Heart right ventricle (tissue), 16 donors: ENCODE measurements at regions not wholly inside any gene's neighbourhood (a gene's known extent, or its start where the extent isn't known, plus 50 kb on each side); places are given as distances from the start of the nearest gene placed in this dataset.

Experiments
- ATAC-seq, 8 donors: fragments of 200-7000 bp; cut with Tn5 transposase; one replicate each; pipeline ENCODE4 v1.9.1; 2020; ENCODE audit warnings: mild to moderate bottlenecking in 8 of 8, moderate library complexity in 8 of 8, moderate number of reproducible peaks in 1 of 8
- DNase-seq, 2 donors: peaks; one replicate each; pipeline ENCODE4 v3.0.0-alpha.2; 2020
- H3K27ac ChIP-seq, 10 donors: fragments of 200-600 bp; sonication (generic) in 2 of 10; one replicate each; pipeline versions ENCODE4 v1.5.0 to v1.8.0; 2020 to 2022; ENCODE audit warnings: mild to moderate bottlenecking in 3 of 10
- H3K27me3 ChIP-seq, 7 donors: fragments of 200-600 bp; one replicate each; pipeline ENCODE4 v1.8.0; 2021 to 2022; ENCODE audit warnings: mild to moderate bottlenecking in 2 of 7
- H3K36me3 ChIP-seq, 9 donors: fragments of 200-600 bp; sonication (generic) in 1 of 9; one replicate each; pipeline versions ENCODE4 v1.5.0 to v1.8.0; 2020 to 2022; ENCODE audit warnings: mild to moderate bottlenecking in 2 of 9
- H3K4me1 ChIP-seq, 9 donors: fragments of 200-600 bp; sonication (generic) in 1 of 9; one replicate each; pipeline versions ENCODE4 v1.5.0 to v1.8.0; 2020 to 2022; ENCODE audit warnings: mild to moderate bottlenecking in 4 of 9
- H3K4me3 ChIP-seq, 10 donors: fragments of 200-600 bp; sonication (generic) in 2 of 10; one replicate each; pipeline versions ENCODE4 v1.5.0 to v1.8.0; 2020 to 2022; ENCODE audit warnings: mild to moderate bottlenecking in 7 of 10, moderate library complexity in 2 of 10
- H3K9me3 ChIP-seq, 11 donors: fragments of 200-600 bp in 10 of 11; sonication (generic) in 2 of 11; one replicate each; pipeline versions ENCODE4 v1.5.0 to v1.8.0; 2013 to 2022; ENCODE audit warnings: mild to moderate bottlenecking in 2 of 11, control low read depth in 1 of 11, moderate library complexity in 1 of 11
- WGBS, 2 donors: extraction: QIAGEN DNeasy Blood & Tissue Kit; methylation state at CpG; one replicate each; pipeline ENCODE4 v1.1.7; 2013; ENCODE audit warnings: inconsistent platforms in 1 of 2; 5-methylcytosine and 5-hydroxymethylcytosine counted together
- intact Hi-C, 10 donors: fragments of 100-400 bp; cut with DNase I; formaldehyde crosslinking; loops; one replicate each; pipeline versions ENCODE4 v1.11.1 to v1.14.2; 2022
- TF ChIP-seq, protein P1 (sequence below), 9 donors: fragments of 200-600 bp; sonication (generic) in 2 of 9; IDR thresholded peaks; one replicate each; pipeline versions ENCODE4 v1.5.0 to v1.8.0; 2021 to 2022; ENCODE audit warnings: antibody characterized with exemption in 9 of 9, mild to moderate bottlenecking in 5 of 9, moderate library complexity in 1 of 9
- donor health status: Arrhythmogenic right ventricular cardiomyopathy.
- donor health status: ischemic (EF 13 %, LVEDD 7.1; RV severe dilation, severe dysfunction).
- donor health status: healthy with polysubstance abuse.
- donor health status: DM: no; HTN: yes; CAD: no.
- donor health status: DM: no; HTN: no; CAD: no.
- donor health status: ischemic (EF 25% LVEDD 6.9; RV normal size, moderate dysfunction).
- donor health status: ischemic (EF 25% LVEDD 5.7; RV mildly dilated, moderate dysfunction).
- donor health status: healthy.
- donor health status: DM: yes; HTN: yes; CAD: no.
- donor health status: Ischemic cardiomyopathy.
- donor health status: ischemic (EF 35%, LVEDD 5.7; RV mildly dilated, moderate dysfunction).
- donor health status: nonischemic (EF 11% LVEDD 7.7; RV severe dilation, severe dysfunction).
- donor health status: DM: yes; HTN: yes; CAD: no.
- donor health status: PGD.
- donor health status: ischemic (EF 29% LVEDD 5.4; RV normal size, mild dysfunction).
- donor health status: nonischemic (EF 23%, LVEDD 6.1; RV moderate dilation, normal function).

DNA sequence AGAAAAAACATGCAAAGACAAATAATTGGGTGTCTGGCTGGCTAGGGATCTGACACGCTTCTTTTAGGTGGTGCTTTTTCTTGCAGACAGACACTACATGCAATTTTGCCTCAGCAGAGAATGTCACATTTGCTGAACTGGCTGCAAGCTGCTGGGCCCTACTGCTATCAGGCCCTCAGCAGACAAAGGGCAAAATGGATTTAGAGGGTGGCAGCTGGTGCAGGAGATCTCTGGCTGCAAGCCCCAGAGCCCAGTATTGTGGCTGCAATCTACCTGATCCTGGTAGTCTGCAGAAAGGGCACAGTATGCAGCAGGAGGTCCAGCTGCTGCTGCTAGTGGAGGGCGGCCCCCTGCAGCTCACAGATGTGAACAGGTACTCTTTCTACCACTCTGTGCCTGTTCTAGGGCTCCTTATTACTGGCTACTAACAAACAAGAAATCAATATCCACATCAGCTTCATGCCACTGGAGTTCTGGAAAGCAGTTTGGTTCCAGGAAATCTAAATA is 796.7 kb upstream of the CELF4 start:
- Histone ChIP-seq H3K4me1 (no peaks in the 10 kb centered on the region), H3K4me3 (no peak overlapping the region), H3K27me3 (no peaks in the 10 kb centered on the region), H3K27ac (no peak overlapping the region), H3K9me3 (no peaks in the 10 kb centered on the region), H3K36me3 (no peaks in the 10 kb centered on the region)
- intact Hi-C loops = loop anchor here in 1 of 10 donors (10.0 kb wide), 1 partner anchor 62 kb away; no protein-coding TSS in a partner anchor
- 88 to 89% methylated on average over 2 of the region's 2 CpGs for WGBS, 2 donors
- TF ChIP-seq, protein P1, sequence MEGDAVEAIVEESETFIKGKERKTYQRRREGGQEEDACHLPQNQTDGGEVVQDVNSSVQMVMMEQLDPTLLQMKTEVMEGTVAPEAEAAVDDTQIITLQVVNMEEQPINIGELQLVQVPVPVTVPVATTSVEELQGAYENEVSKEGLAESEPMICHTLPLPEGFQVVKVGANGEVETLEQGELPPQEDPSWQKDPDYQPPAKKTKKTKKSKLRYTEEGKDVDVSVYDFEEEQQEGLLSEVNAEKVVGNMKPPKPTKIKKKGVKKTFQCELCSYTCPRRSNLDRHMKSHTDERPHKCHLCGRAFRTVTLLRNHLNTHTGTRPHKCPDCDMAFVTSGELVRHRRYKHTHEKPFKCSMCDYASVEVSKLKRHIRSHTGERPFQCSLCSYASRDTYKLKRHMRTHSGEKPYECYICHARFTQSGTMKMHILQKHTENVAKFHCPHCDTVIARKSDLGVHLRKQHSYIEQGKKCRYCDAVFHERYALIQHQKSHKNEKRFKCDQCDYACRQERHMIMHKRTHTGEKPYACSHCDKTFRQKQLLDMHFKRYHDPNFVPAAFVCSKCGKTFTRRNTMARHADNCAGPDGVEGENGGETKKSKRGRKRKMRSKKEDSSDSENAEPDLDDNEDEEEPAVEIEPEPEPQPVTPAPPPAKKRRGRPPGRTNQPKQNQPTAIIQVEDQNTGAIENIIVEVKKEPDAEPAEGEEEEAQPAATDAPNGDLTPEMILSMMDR (IDR thresholded peaks at IDR 0.05) = no peak
- DNase-seq = no peak
- no peak for ATAC-seq

DNA sequence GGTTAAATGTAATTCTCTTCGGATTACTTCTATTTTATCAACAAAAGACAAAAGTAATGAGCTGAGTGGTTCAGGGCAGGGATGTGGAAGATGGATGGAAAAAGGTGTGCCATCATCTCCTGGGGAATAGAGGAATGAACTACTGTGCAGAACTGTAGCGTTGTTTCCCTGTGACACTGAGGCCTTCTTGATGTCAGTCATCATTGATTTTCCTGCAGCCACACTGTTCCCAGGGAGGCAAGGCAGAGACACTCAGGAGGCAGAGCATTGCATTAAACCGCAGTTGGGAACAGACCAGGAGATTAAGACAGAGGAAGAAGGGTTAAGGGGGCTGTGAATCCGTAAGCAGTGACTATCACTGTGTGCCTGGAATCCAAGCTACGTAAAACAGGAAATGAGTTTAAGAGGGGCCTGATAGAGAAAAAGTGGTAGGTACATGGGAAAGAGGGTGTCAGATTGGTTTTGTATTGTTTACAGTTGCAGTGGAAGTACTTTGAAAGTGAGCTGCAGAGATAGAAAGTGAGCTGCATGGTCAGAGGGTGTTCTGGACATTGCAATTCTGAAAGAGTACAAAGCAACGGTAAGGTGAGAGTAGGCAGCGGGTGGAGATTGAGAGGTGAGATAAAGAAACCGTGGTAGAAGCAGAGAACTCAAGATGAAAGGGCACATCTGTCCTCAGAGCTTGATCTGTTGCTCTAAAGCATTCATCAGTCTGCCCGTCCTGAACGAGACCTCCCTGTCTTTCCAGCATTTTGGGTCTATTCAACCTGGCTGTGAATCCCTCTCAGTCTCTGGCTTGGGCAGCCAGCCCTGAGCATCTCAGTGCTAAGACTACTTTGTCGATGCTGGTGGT is 793.4 kb upstream of the CELF4 start:
- DNase-seq (no peak), ATAC-seq (no peak)
- Histone ChIP-seq H3K4me1 (no peaks in the 10 kb centered on the region), H3K9me3 (no peaks in the 10 kb centered on the region), H3K36me3 (no peaks in the 10 kb centered on the region), H3K27ac (no peak overlapping the region), H3K4me3 (no peak overlapping the region), H3K27me3 (no peaks in the 10 kb centered on the region)
- TF ChIP-seq, protein P1 (IDR thresholded peaks at IDR 0.05) = no peak
- intact Hi-C loops = no loop called here
- WGBS, 2 donors = 62 to 66% methylated on average over 11 of the region's 11 CpGs

DNA sequence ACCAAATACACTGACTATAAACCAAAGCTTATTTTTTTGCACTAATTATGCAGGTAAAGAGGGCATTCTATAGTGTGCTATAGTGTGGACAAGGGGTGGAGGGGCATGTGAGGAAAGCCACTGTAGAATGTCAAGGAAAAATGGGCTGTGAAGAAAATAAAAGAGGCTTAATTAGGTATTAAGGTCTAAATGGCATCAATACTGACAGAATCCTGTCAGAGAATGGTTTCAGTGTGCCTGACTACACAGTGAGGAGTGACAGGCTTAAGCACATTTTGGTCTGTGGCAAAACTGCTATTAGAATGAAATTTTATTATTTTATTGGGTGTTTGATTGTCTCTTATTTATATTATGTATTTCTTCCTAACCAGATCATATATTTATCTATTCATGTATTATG is 787.6 kb upstream of the CELF4 start:
- H3K4me3 ChIP-seq = no peak overlapping the region
- TF ChIP-seq, protein P1 (IDR thresholded peaks at IDR 0.05) = no peak
- no peaks in the 10 kb centered on the region for H3K4me1 ChIP-seq
- intact Hi-C loops = no loop called here
- no peak overlapping the region for H3K27ac ChIP-seq
- ATAC-seq = no peak
- no peak for DNase-seq
- no peaks in the 10 kb centered on the region for H3K9me3 ChIP-seq
- H3K36me3 ChIP-seq = no peaks in the 10 kb centered on the region
- H3K27me3 ChIP-seq = no peaks in the 10 kb centered on the region

DNA sequence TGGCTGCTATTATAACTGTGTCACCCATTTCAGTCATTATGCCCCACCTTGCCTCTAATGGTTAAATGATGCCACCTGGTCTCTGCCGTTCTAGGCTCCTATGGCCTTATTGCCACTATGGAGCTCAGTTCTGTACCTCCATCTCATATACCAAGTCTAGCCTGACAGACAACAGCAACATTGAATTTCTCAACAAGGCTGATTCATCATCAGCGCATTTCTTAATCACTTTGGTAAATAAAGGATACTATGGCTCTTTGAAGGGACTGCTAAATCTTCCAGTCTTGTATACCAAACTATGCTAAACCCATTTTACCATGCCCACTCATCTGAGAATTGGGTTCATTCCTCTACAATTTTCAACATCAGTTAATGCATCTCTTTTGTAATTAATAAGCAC is 784.5 kb upstream of the CELF4 start:
- no peak overlapping the region for H3K4me3 ChIP-seq
- TF ChIP-seq, protein P1 (IDR thresholded peaks at IDR 0.05) = no peak
- H3K27ac ChIP-seq = no peak overlapping the region
- peaks cover 0 to 12% (median 0%) of the 10 kb centered on the region in 11 donors for H3K9me3 ChIP-seq
- WGBS, 2 donors = 87 to 89% methylated on average over 2 of the region's 2 CpGs
- intact Hi-C loops = no loop called here
- H3K36me3 ChIP-seq = no peaks in the 10 kb centered on the region
- no peaks in the 10 kb centered on the region for H3K4me1 ChIP-seq
- DNase-seq (no peak), ATAC-seq (no peak)
- H3K27me3 ChIP-seq = no peaks in the 10 kb centered on the region
